ENCODE measurements at regions not wholly inside any gene's neighbourhood (a gene's known extent, or its start where the extent isn't known, plus 50 kb on each side); places are given as distances from the start of the nearest gene placed in this dataset.

GRCh38 chr2:11050565-11050964 is 104.7 kb upstream of the SLC66A3 start:
- DNase-seq, result no peak

GRCh38 chr2:11051280-11051679 is 104.0 kb upstream of the SLC66A3 start:
- DNase-seq, result no peak

GRCh38 chr2:11053546-11053945 is 101.7 kb upstream of the SLC66A3 start:
- no peak for DNase-seq

- DNase-seq, result no peak
These were observed 100.2 kb upstream of the SLC66A3 start for GRCh38 chr2:11054783-11055678.

GRCh38 chr2:11055679-11056215 is 99.5 kb upstream of the SLC66A3 start:
- DNase-seq, result no peak

GRCh38 chr2:11056614-11057013 is 98.7 kb upstream of the SLC66A3 start:
- DNase-seq, result no peak

- no peak for DNase-seq
These were observed 98.2 kb upstream of the SLC66A3 start for GRCh38 chr2:11057031-11057430.

- DNase-seq, result no peak
These were observed 97.1 kb upstream of the SLC66A3 start for GRCh38 chr2:11058129-11058528.

GRCh38 chr2:11060376-11061169 is 94.7 kb upstream of the SLC66A3 start:
- no peak for DNase-seq

GRCh38 chr2:11065833-11066485 is 89.3 kb upstream of the SLC66A3 start:
- DNase-seq, result no peak

- no peak for DNase-seq
These were observed 87.8 kb upstream of the SLC66A3 start for GRCh38 chr2:11067221-11068078.

GRCh38 chr2:11068079-11068741 is 87.1 kb upstream of the SLC66A3 start:
- no peak for DNase-seq

- DNase-seq, result no peak
These were observed 86.3 kb upstream of the SLC66A3 start for GRCh38 chr2:11068856-11069526.

- no peak for DNase-seq
These were observed 85.6 kb upstream of the SLC66A3 start for GRCh38 chr2:11069566-11070185.

- DNase-seq, result no peak
These were observed 84.1 kb upstream of the SLC66A3 start for GRCh38 chr2:11071211-11071610.

GRCh38 chr2:11071939-11072338 is 83.3 kb upstream of the SLC66A3 start:
- no peak for DNase-seq

GRCh38 chr2:11072550-11072949 is 82.7 kb upstream of the SLC66A3 start:
- DNase-seq, result no peak

- DNase-seq, result peak; percentile 51
These were observed 82.0 kb upstream of the SLC66A3 start for GRCh38 chr2:11073251-11073650.

GRCh38 chr2:11073776-11074175 is 81.5 kb upstream of the SLC66A3 start:
- no peak for DNase-seq

GRCh38 chr2:11074246-11074820 is 80.9 kb upstream of the SLC66A3 start:
- DNase-seq, result no peak

Data from stimulated activated CD8-positive, alpha-beta memory T cell treated with anti-CD3 and anti-CD28 coated beads, Interleukin-4, amount 100 ng/mL, for 48 hours (primary cell).